HG02870 (cell line): ENCODE measurements at regions not wholly inside any gene's neighbourhood (a gene's known extent, or its start where the extent isn't known, plus 50 kb on each side); places are given as distances from the start of the nearest gene placed in this dataset.
"Not testable (repeated sequence)": the region's sequence is repeated elsewhere in the genome, so short reads cannot be mapped to it uniquely, and the experiment has no call there.

Experiments used
- ATAC-seq: cut with Tn5 transposase; IDR thresholded peaks from one replicate; pipeline ENCODE4 v1.9.1; 2021; ENCODE audit warnings: mild to moderate bottlenecking, moderate library complexity; ENCODE audit not compliant: unreplicated experiment

GRCh38 chr21:28614791-28615190, 377.9 kb downstream of the LTN1 start:
- ATAC-seq, result no peak

GRCh38 chr21:28608646-28609045, 384.0 kb downstream of the LTN1 start:
- ATAC-seq, result no peak

- no peak for ATAC-seq
Observed at GRCh38 chr21:28607545-28607944, 385.1 kb downstream of the LTN1 start.

GRCh38 chr21:28604946-28605537, 387.6 kb downstream of the LTN1 start:
- ATAC-seq, result peak; percentile 100

GRCh38 chr21:28602546-28602945, 390.1 kb downstream of the LTN1 start:
- ATAC-seq, result no peak

- no peak for ATAC-seq
Observed at GRCh38 chr21:28598214-28598613, 394.5 kb downstream of the LTN1 start.

GRCh38 chr21:28592205-28592865, 400.3 kb downstream of the LTN1 start:
- ATAC-seq, result no peak

GRCh38 chr21:28590676-28591075, 402.0 kb downstream of the LTN1 start:
- no peak for ATAC-seq

- no peak for ATAC-seq
Observed at GRCh38 chr21:28590026-28590425, 402.7 kb downstream of the LTN1 start.

- no peak for ATAC-seq
Observed at GRCh38 chr21:28588997-28589396, 403.7 kb downstream of the LTN1 start.

- no peak for ATAC-seq
Observed at GRCh38 chr21:28587748-28588147, 404.9 kb downstream of the LTN1 start.

GRCh38 chr21:28581976-28582375, 410.7 kb downstream of the LTN1 start:
- no peak for ATAC-seq

GRCh38 chr21:28581311-28581731, 411.4 kb downstream of the LTN1 start:
- not testable (repeated sequence) for ATAC-seq

- ATAC-seq, result no peak
Observed at GRCh38 chr21:28580585-28580984, 412.1 kb downstream of the LTN1 start.

GRCh38 chr21:28579986-28580550, 412.6 kb downstream of the LTN1 start:
- no peak for ATAC-seq

GRCh38 chr21:28568692-28569091, 424.0 kb downstream of the LTN1 start:
- no peak for ATAC-seq

GRCh38 chr21:28563933-28564332, 428.7 kb downstream of the LTN1 start:
- not testable (repeated sequence) for ATAC-seq

- no peak for ATAC-seq
Observed at GRCh38 chr21:28561772-28562171, 430.9 kb downstream of the LTN1 start.

GRCh38 chr21:28554660-28555475, 437.8 kb downstream of the LTN1 start:
- ATAC-seq, result no peak

- ATAC-seq, result no peak
Observed at GRCh38 chr21:28550057-28550825, 442.4 kb downstream of the LTN1 start.

- no peak for ATAC-seq
Observed at GRCh38 chr21:28548291-28548690, 444.4 kb downstream of the LTN1 start.
